ENCODE measurements at regions not wholly inside any gene's neighbourhood (a gene's known extent, or its start where the extent isn't known, plus 50 kb on each side); places are given as distances from the start of the nearest gene placed in this dataset.
"Not testable (repeated sequence)": the region's sequence is repeated elsewhere in the genome, so short reads cannot be mapped to it uniquely, and the experiment has no call there.

- H3K9me3 ChIP-seq (replicated peaks in 1 of 11): peaks cover 0 to 10% (median 4%) of the 10 kb centered on the region in 11 experiments; a peak in 9 of 22 replicates
- no peaks in the 10 kb centered on the region for H3K36me3 ChIP-seq
- no peak overlapping the region for H3K9ac ChIP-seq
- H3K27me3 ChIP-seq: no peaks in the 10 kb centered on the region
- no peak overlapping the region for H3K4me3 ChIP-seq
- no peak overlapping the region for H3K27ac ChIP-seq
- H3K4me1 ChIP-seq: peaks cover 0 to 13% (median 8%) of the 10 kb centered on the region in 10 experiments; a peak in 9 of 20 replicates
- no peaks in the 10 kb centered on the region for H4K20me1 ChIP-seq
- H3K4me2 ChIP-seq: no peak overlapping the region
- TF ChIP-seq Cebpa-rat (IDR thresholded peaks at IDR 0.05): no peak
Observed at GRCh38 chr20:30595698-30596097, 661.8 kb upstream of the DEFB115 start.

- not testable (repeated sequence) for H3K27ac ChIP-seq
Observed at GRCh38 chr20:30597429-30597828, 660.0 kb upstream of the DEFB115 start.

GRCh38 chr20:30598460-30599230 is 658.8 kb upstream of the DEFB115 start:
- H3K36me3 ChIP-seq: no peaks in the 10 kb centered on the region
- H3K27ac ChIP-seq: no peak overlapping the region
- H3K9me3 ChIP-seq (replicated peaks in 1 of 11): peaks cover 0 to 6% (median 1%) of the 10 kb centered on the region in 11 experiments; a peak in 9 of 22 replicates
- H3K9ac ChIP-seq: no peak overlapping the region
- H3K4me1 ChIP-seq: peaks cover 0 to 13% (median 8%) of the 10 kb centered on the region in 10 experiments; a peak in 9 of 20 replicates
- H4K20me1 ChIP-seq: no peaks in the 10 kb centered on the region
- no peak overlapping the region for H3K4me3 ChIP-seq
- no peak for TF ChIP-seq Cebpa-rat (IDR thresholded peaks at IDR 0.05)
- peak overlapping the region in 7 of 11 experiments; percentile 20 to 48 (median 35); a peak in 11 of 22 replicates for H3K4me2 ChIP-seq
- H3K27me3 ChIP-seq: no peaks in the 10 kb centered on the region

More at GRCh38 chr20:30597429-30597828, 660.0 kb upstream of the DEFB115 start:
- H4K20me1 ChIP-seq; H3K27me3 ChIP-seq; H3K9me3 ChIP-seq (replicated peaks in 1 of 11); H3K9ac ChIP-seq; H3K4me2 ChIP-seq; H3K36me3 ChIP-seq; H3K4me3 ChIP-seq: not testable (repeated sequence)
- H3K4me1 ChIP-seq: peaks cover 0 to 13% (median 8%) of the 10 kb centered on the region in 10 experiments; a peak in 9 of 20 replicates

GRCh38 chr20:30599990-30600389 is 657.5 kb upstream of the DEFB115 start:
- Histone ChIP-seq H3K27me3 (no peaks in the 10 kb centered on the region), H4K20me1 (no peaks in the 10 kb centered on the region), H3K27ac (no peak overlapping the region), H3K4me3 (no peak overlapping the region), H3K36me3 (no peaks in the 10 kb centered on the region), H3K9ac (no peak overlapping the region), H3K4me2 (no peak overlapping the region), H3K4me1 (peaks cover 0 to 13% (median 8%) of the 10 kb centered on the region in 10 experiments; a peak in 9 of 20 replicates), H3K9me3 (replicated peaks in 1 of 11) (peaks cover 0 to 5% (median 2%) of the 10 kb centered on the region in 11 experiments; a peak in 11 of 22 replicates)
- TF ChIP-seq Cebpa-rat (IDR thresholded peaks at IDR 0.05): no peak

GRCh38 chr20:30601974-30602373 is 655.5 kb upstream of the DEFB115 start:
- no peak overlapping the region for H3K27ac ChIP-seq
- H3K4me3 ChIP-seq: no peak overlapping the region
- peaks cover 17 to 24% (median 21%) of the 10 kb centered on the region in 11 experiments for H3K9me3 ChIP-seq (replicated peaks in 1 of 11)
- peaks cover 0 to 13% (median 8%) of the 10 kb centered on the region in 10 experiments; a peak in 9 of 20 replicates for H3K4me1 ChIP-seq
- no peaks in the 10 kb centered on the region for H3K36me3 ChIP-seq
- no peaks in the 10 kb centered on the region for H3K27me3 ChIP-seq
- H3K4me2 ChIP-seq: no peak overlapping the region
- TF ChIP-seq Cebpa-rat (IDR thresholded peaks at IDR 0.05): no peak
- H4K20me1 ChIP-seq: no peaks in the 10 kb centered on the region
- H3K9ac ChIP-seq: no peak overlapping the region

- Histone ChIP-seq H3K4me2 (no peak overlapping the region), H3K36me3 (no peaks in the 10 kb centered on the region), H3K9me3 (replicated peaks in 1 of 11) (peaks cover 22 to 29% (median 26%) of the 10 kb centered on the region in 11 experiments), H3K27me3 (no peaks in the 10 kb centered on the region), H3K4me1 (peaks cover 0 to 13% (median 8%) of the 10 kb centered on the region in 10 experiments; a peak in 9 of 20 replicates), H3K27ac (no peak overlapping the region), H3K9ac (no peak overlapping the region), H4K20me1 (no peaks in the 10 kb centered on the region), H3K4me3 (no peak overlapping the region)
- no peak for TF ChIP-seq Cebpa-rat (IDR thresholded peaks at IDR 0.05)
Observed at GRCh38 chr20:30602424-30602823, 655.0 kb upstream of the DEFB115 start.

GRCh38 chr20:30606990-30607389 is 650.5 kb upstream of the DEFB115 start:
- Histone ChIP-seq H3K4me3 (no peak overlapping the region), H3K36me3 (no peaks in the 10 kb centered on the region), H4K20me1 (no peaks in the 10 kb centered on the region), H3K4me2 (no peak overlapping the region), H3K9me3 (replicated peaks in 1 of 11) (peaks cover 34 to 45% (median 40%) of the 10 kb centered on the region in 11 experiments), H3K27ac (no peak overlapping the region), H3K4me1 (no peaks in the 10 kb centered on the region), H3K27me3 (no peaks in the 10 kb centered on the region), H3K9ac (no peak overlapping the region)
- TF ChIP-seq Cebpa-rat (IDR thresholded peaks at IDR 0.05): no peak

GRCh38 chr20:30610029-30610693 is 647.3 kb upstream of the DEFB115 start:
- Histone ChIP-seq H3K4me3 (no peak overlapping the region), H3K27ac (no peak overlapping the region), H3K4me2 (no peak overlapping the region), H3K36me3 (no peaks in the 10 kb centered on the region), H3K9ac (no peak overlapping the region), H4K20me1 (no peaks in the 10 kb centered on the region), H3K9me3 (replicated peaks in 1 of 11) (peaks cover 34 to 41% (median 36%) of the 10 kb centered on the region in 11 experiments), H3K27me3 (no peaks in the 10 kb centered on the region), H3K4me1 (no peaks in the 10 kb centered on the region)
- no peak for TF ChIP-seq Cebpa-rat (IDR thresholded peaks at IDR 0.05)

- H3K4me2 ChIP-seq: no peak overlapping the region
- H3K4me1 ChIP-seq: no peaks in the 10 kb centered on the region
- H3K9ac ChIP-seq: no peak overlapping the region
- H3K4me3 ChIP-seq: no peak overlapping the region
- TF ChIP-seq Cebpa-rat (IDR thresholded peaks at IDR 0.05): no peak
- no peaks in the 10 kb centered on the region for H4K20me1 ChIP-seq
- H3K9me3 ChIP-seq (replicated peaks in 1 of 11): peaks cover 28 to 35% (median 31%) of the 10 kb centered on the region in 11 experiments
- H3K27ac ChIP-seq: no peak overlapping the region
- H3K36me3 ChIP-seq: no peaks in the 10 kb centered on the region
- H3K27me3 ChIP-seq: no peaks in the 10 kb centered on the region
Observed at GRCh38 chr20:30610751-30611150, 646.7 kb upstream of the DEFB115 start.

Measured in BLaER1 treated with 17β-estradiol and CSF1 and Interleukin-3, amounts not matched to agents 10 nM and 100 nM (cell line).